Stimulated activated CD4-positive, alpha-beta T cell treated with anti-CD3 and anti-CD28 coated beads, Interleukin-15, amount 100 ng/mL, for 24 hours (primary cell): ENCODE measurements at regions not wholly inside any gene's neighbourhood (a gene's known extent, or its start where the extent isn't known, plus 50 kb on each side); places are given as distances from the start of the nearest gene placed in this dataset.
"Not testable (repeated sequence)": the region's sequence is repeated elsewhere in the genome, so short reads cannot be mapped to it uniquely, and the experiment has no call there.

Experiments
- DNase-seq: peaks from one replicate; pipeline ENCODE4 v3.0.0-alpha.2; 2020

DNA sequence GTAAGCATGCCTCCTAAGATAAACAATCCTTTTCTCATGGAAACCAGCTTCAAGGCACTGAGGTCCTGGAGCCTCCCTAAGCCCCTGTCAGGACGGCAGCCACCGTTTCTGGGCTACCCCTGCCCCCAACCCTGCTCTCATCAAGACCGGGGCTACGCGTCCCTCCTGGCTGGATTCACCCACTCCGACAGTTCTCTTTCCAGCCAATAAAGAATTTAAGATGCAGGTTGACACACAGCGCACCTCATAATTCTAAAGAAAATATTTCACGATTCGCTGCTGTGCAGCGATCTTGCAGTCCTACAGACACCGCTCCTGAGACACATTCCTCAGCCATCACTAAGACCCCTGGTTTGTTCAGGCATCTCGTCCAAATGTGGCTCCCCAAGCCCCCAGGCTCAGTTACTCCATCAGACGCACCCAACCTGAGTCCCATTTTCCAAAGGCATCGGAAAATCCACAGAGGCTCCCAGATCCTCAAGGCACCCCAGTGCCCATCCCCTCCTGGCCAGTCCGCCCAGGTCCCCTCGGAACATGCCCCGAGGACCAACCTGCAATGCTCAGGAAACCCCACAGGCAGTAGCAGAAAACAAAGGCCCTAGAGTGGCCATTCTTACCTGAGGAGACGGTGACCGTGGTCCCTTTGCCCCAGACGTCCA is 336.3 kb downstream of the TMEM121 start:
- DNase-seq, result no peak

DNA sequence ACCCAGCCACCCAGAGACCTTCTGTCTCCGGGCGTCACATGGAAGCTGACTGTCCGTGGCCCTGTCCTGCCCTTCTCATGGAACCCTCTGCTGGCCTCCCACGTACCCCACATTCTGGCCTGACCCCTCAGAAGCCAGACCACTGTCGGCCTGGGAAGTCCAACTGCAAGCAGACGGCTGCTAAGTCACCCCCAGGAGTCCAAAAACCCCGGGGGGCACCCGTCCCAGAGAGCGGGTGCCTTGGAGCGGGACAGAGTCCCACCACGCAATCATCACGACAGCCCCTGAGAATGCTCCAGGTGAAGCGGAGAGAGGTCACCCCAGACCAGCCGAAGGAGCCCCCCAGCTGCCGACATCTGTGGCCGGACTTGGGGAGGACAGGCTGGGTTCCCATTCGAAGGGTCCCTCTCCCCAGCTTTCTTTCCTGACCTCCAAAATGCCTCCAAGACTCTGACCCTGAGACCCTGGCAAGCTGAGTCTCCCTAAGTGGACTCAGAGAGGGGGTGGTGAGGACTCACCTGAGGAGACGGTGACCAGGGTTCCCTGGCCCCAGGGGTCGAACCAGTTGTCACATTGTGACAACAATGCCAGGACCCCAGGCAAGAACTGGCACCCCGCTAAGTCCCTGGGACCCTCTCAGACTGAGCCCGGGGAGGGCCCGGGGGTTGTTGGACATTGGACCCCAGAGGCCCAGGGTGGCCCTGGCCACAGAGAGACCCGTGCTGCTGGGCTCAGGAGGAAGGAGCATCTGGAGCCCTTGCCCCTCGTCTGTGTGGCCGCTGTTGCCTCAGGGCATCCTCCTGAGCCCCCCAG is 337.1 kb downstream of the TMEM121 start:
- DNase-seq, result no peak

DNA sequence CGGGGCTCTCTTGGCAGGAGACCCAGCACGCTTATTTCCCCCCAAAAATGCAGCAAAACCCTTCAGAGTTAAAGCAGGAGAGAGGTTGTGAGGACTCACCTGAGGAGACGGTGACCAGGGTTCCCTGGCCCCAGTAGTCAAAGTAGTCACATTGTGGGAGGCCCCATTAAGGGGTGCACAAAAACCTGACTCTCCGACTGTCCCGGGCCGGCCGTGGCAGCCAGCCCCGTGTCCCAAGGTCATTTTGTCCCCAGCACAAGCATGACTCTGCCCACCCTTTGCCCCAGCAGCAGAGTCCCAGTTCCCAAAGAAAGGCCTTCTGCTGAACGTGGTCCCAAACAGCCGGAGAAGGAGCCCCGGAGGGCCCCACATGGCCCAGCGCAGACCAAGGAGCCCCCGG is 337.7 kb downstream of the TMEM121 start:
- DNase-seq, result no peak

DNA sequence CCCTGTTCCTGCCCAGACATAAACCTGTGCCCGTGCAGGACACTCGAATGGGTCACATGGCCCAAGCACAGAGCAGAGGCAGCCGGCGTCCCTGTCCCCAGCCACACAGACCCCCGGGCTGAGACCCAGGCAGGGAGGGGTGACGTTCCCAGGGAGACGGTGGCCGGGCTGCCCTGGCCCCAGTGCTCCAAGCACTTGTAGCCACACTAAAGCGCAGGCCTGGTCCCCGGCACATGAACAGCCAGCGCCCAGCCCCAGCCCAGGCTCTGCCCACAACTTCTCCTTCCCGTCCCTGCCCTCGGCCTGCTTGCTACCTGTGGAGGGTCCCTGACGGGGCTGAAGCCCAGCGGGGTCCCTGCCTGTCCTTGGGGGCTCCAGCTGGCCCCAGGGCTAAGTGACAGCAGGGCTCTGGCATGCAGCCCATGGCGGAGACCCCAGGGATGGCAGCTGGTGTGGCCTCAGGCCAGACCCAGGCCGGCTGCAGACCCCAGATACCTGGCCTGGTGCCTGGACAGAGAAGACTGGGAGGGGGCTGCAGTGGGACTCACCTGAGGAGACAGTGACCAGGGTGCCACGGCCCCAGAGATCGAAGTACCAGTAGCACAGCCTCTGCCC is 338.4 kb downstream of the TMEM121 start:
- DNase-seq, result no peak

DNA sequence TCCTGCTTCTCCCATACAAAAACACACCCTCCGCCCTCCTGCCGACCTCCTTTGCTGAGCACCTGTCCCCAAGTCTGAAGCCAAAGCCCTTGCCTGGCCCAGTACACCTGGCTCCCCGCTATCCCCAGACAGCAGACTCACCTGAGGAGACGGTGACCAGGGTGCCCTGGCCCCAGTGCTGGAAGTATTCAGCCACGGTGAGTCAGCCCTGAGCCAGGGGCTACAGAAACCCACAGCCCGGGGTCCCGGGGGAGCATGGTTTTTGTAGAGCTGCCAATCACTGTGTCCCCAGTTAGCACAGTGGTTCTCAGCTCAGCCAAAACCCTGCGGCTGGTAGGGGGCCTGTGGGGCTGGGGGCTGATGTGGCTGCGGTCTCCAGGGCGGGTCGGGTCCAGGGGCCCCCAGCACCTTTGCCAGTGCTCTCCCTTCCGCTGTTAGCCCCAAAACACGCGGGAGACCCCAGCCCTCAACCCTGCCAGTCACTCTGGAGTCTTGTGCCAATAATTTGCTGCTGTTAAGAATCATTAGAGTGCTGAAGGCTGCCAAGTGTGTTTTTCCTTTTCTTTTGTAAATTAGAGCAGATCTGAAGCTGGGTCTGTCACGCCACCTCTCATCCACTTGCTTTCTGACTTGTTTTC is 339.0 kb downstream of the TMEM121 start:
- no peak for DNase-seq

DNA sequence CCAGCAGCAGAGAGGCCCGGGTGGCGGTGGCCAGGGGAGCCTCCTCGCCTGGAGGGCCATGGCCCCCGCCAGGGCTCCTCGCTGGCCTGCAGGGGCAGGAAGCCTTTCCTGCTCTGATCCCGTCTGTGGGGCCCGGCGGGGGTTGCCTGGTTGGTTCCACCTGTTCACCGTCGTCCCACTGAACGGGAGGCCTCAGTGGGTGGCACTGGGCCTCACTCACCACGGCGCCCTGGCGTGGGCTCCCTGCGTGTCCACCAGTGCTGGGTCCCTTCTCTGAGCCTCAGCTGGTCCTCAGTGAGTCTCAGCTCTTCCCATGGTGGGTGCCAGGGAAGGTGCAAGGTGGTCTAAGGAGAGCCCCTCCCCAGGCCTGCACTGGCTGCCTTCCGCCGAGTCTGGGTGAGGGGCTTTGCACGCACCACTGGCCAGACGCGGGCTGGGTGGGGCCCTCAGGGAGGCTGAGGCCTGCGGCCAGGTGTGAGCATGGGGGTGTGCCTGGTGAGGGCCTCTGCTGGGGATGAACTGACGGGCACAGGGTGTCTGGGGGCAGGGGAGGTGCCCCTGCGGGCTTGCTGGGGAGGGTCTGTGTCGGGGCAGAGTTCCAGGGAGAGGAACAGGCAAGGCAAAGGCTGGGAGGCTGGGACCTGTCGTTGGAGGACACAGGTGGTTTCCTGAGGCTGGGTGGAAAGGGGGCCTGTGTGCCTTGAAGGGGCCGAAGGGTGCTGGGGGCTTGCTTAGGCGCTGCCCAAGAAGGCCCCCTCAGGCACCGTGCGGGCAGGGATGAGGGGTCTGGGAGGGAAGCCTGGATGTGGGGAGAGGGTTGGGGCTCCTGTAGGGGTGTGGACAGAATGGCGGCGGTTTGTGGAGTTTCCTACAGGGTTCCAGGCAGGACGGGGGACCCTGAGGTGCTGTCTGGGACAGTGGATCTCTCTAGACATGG is 339.8 kb downstream of the TMEM121 start:
- DNase-seq, result no peak

DNA sequence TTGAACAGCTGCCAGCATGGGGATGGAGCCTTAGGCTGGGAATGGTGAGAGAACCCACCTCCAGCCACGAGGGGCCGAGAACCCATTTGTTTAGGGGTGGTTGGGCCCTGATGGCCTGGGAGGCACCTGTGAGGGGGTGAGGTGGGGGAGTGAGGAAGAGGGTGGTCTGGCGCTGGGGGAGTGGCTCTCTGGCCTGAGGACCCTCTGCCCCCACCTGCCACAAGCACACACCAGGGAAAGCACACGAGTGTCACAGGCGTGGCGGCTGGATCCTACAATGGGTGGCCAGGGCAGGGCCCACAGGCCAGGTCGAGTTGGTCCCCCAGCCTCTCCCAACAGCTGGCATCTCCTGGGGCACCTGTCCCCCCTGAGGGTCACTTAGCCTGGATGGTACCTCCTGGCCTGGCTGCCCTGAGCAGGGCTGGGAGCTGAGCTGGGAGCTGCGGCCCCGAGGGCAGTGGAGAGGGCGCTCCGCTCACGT is 340.5 kb downstream of the TMEM121 start:
- DNase-seq, result no peak

DNA sequence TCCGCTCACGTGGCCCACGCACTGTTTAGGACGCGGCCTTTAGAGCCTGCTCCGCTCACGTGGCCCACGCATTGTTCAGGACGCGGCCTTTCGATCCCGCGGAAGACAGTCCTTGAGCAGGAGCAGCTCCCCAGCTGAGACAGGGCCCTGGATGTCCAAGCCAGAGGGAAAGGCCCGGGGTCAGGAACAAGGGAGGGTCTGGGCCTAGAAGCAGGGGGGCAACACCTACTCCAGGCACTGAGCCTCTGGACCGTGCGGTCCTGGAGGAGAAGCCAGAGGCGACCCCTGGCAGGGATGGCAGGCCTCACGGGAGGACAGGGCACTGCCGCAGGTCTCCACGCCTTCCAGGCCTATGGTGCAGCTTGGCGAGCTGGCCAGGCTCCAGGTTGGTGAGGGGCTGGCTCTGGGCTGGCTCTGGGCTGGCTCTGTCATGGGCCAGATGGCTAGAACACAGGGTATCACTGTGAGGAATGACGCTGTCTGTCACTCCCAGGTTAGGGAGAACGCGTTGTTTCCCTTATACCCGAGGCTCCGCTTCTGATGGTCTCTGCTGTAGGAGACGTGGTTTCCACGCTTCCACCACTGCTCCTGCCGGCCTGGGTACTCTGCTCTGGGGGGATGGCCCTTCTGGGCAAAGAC is 341.7 kb downstream of the TMEM121 start:
- DNase-seq, result no peak

DNA sequence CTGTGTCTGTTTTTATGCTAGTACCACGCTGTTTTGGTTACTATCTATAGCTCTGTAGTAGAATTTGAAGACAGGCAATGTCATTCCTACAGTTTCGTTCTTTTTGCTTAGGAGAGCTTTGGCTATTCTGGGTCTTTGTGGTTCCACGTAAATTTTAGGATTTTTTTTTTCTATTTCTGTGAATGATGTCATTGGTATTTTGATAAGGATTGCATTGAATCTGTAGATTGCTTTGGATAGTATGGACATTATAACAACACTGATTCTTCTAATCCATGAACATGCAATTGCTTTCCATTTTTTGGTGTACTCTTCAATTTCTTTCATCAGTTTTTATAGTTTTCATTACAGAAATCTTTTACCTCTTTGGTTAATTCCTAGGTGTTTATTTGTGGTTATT is 345.2 kb downstream of the TMEM121 start:
- DNase-seq, result no peak

DNA sequence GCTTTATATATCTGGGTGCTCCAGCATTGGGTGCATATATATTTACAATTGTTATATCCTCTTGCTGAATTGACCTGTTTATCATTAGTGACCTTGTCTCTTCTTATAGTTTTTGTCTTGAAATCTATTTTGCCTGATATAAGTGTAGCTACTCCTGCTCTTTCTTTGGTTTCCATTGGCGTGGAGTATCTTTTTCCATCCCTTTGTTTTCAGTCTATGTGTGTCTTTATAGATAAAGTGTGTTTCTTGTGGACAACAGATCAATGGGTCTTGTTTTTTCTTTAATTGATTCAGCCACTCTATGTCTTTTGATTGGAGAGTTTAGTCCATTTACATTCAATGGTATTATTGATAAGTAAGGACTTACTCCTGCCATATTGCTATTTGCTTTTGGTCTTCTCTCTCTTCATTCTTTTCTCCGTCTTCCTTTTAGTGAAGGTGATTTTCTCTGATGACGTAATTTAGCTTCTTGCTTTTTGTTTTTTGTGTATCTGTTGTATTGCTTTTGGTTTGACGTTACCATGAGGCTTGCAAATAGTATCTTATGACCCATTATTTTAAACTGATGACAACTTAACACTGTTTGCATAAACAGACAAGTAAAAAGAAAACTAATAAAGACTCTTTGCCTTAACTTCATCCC is 347.6 kb downstream of the TMEM121 start:
- DNase-seq, result no peak

DNA sequence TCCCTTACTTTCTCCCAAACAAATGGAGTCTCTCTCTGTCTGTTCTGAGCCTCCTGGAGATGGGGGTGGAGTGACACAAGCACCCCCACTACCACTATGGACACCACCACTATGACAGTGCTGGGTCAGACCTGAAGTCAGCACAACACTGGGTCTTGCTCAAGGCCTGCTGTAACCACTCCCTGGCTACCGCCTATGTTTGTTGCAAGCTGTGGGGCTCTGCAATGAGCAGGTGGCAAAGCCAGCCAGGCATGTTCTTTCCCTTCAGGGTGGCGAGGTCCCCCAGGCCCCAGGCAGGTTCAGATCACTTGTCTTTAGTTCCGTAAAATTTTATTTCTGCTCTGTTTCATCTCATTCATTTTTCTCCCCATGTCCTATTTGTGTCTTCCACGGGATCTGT is 349.8 kb downstream of the TMEM121 start:
- DNase-seq, result no peak

DNA sequence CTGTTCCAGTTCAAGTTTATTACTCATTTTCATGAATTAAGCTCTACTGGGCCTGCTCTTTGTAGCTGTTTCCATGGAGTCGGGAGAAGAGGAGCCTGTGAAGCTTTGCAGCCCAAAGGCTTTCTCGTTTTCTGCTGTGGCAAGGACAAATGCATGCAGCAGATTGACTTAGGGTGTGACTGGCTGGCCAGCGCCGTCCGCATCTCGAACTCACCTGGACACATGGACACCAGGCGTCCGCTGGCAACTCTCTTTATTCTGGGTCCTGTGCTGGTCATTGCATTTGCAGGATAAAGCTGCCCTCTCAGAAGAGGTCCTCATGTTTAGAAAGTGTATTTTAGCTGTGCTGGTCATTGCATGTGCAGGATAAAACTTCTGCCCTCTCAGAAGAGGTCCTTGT is 350.4 kb downstream of the TMEM121 start:
- no peak for DNase-seq

DNA sequence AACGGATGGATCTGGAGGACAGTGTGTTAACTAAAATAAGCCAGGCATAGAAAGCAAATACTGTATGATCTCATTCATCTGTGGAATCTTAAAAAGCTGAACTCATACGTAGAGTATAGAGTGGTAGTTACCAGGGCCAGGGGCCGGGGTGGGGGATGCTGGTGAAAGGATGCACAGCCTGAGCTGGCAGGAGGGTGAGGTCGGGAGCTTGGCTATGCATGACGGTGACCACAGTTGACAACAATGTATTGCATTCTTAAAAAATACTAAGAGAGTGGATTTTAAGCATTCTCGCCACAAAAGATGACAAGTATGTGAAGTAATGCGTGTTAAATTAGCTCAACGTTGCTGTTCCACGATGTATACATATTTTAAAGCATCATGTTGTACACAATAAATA is 351.3 kb downstream of the TMEM121 start:
- no peak for DNase-seq

DNA sequence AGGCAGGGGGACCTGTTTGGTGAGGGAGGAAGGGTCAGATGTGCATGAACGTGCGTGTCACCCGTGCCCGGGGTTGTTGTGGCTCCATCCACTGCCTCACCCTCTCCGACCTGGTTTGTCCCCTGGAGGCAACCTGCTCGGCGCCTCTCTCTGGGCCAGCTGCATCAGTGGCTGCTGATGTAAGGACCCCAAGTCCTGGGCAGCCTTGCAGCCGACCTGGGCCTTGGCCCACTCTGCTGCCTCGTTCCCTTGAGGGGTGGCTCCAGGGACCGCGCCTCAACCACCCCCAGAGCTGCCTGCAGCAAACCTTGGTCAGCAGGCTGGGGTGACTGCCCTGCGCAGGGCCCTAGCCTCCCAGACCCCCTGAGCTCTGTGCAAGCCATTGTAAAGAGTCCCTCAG is 351.7 kb downstream of the TMEM121 start:
- no peak for DNase-seq

DNA sequence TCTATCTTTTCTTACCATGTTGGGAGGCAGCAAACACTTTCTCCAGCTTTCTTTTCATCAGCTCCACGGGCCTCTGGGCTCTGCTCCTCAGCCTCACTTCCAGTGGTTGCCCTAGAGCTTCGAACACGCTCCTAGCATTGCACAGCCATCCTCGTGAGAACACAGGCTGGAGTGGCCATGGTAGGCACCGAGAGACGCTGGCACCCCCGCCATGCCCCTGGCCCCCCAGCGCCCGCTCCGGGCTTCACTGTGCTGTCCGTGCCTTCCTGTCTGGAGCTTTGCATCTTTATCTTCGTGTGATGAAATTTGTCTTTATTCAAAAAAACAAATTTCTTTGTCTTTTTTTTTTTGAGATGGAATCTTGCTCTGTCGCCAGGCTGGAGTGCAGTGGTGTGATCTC is 352.2 kb downstream of the TMEM121 start:
- no peak for DNase-seq

DNA sequence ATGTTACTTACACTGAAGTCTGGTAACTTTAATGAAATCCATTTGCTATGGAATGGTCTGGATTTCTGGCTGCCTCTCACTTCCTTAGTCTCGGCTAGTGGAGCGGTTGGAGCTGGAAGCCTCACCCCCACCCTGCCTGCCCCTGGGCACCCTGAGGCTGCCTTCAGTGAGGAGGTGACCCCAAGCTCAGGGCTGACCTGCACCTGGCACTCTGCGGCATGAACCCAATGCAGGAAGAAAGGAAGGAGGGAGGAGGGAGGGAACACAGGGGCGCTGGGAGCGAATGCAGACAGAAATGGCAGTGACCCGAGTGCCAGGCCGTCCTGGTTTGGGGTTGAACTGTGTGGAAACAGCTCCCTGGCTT is 353.1 kb downstream of the TMEM121 start:
- no peak for DNase-seq

DNA sequence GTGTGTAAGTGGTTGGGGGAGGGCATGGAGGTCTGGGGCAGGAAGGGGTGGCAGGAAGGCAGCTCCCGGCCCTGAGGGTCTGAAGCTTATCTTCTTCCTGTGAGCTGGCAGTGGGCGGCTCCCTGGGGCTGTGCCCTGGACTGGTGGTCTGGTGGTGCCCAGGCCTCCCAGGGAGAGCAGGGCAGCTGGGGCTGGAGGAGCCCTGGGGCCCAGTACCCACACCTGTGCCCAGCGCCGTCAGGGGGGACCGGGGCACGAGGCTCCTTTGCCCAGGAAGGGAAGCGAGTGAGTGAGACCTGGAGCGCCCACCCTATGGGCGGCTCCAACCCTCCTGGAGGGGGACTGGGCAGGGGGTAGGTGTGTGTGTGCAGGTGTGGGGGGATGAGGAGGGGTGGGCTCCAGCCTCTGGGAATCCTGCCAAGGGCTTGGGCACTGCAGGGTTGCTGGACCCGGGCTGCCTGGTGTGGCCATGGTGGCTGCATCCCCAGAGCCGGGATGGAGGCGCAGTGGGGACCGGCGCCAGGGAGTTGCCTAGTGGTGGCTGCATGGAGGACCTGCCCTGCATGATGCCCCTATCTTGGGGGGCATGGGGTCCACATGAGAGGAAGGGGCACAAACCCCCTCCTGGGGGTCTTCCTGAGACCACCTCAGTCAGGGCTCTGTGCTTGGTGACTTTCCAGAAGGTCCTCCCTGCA is 353.6 kb downstream of the TMEM121 start:
- DNase-seq, result no peak

DNA sequence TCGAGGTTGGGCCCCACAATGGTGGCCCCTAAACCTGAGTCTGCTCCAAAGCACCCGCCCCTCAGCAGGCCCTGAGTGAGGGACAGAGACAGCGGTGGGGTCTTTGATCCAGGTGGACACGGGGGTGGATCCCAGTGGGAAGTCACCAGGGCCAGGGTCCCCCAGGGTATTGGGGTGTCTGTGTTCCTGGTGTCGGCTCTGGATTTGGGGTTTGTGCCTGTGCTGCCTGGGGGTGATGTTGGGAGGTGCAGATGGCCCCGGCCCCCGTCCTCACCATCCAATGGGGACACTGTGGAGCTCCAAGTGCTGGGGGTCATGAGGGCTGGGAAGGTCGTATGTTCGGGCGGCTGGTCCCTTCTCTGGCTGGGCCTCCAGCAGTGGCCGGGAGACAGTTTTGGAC is 354.2 kb downstream of the TMEM121 start:
- DNase-seq, result no peak

DNA sequence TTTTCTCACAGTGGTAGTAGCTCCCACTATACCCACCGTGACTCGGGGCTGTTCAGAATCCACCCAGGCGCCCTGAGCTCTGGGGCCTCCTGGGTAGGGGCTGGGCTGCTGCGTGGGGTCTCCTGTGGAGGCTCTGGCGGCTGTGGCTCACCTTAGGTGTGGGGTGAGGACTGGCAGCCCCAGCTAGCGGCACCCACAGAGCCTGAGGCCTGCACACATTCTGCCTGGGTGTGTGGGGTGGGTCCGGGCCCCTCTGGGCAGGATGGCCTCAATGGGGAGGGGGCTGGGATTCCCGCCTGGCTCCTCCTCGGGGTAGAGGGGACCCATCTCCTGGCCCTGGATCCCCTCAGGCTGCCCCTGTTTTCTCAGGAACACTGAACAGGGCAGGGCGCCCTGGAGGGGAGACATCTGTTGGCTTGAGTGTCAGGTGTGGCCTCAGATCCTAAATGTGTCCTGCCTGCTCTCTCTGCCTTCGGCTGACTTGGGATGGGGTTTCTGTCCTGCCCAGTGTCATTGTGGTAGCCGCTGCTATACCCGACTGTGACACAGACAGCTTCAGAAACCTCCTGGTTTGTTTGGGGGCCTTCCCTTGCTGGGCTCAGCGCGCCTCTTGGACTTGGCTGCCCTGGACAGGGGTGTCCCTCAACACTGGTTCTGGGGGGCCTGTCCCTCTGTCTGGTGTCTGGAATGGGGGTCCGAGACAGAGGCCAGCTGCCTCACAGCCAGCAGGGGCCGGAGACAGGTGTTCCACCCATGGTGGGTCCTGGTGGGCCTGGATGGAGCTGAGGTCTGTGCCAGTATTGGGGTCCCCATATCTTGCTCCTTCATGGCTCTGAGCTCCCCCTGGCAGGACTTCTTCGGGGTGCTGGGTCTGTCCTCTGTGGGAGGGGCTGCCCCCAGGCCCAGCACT is 354.9 kb downstream of the TMEM121 start:
- DNase-seq, result no peak

DNA sequence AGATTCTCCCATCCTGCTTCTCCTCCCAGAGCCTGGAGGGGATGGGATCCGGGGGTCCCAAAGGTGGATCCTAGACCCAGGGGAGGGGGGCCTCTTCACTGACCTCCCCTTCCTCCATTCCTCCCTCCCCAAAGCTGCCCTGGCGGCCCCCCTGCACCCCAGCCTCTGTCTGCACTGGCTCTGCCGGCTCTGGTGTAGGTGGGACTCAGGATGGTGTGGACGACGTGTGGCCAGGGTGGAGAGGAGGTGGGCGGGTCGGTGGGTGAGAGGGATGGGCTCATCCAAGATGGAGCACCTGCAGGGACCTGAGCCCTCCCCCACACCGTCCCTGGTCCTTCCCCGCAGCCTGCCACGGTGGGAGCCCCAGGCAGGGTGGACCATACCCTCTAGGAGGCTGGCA is 355.6 kb downstream of the TMEM121 start:
- not testable (repeated sequence) for DNase-seq
